ENCODE measurements at regions not wholly inside any gene's neighbourhood (a gene's known extent, or its start where the extent isn't known, plus 50 kb on each side); places are given as distances from the start of the nearest gene placed in this dataset.

DNA sequence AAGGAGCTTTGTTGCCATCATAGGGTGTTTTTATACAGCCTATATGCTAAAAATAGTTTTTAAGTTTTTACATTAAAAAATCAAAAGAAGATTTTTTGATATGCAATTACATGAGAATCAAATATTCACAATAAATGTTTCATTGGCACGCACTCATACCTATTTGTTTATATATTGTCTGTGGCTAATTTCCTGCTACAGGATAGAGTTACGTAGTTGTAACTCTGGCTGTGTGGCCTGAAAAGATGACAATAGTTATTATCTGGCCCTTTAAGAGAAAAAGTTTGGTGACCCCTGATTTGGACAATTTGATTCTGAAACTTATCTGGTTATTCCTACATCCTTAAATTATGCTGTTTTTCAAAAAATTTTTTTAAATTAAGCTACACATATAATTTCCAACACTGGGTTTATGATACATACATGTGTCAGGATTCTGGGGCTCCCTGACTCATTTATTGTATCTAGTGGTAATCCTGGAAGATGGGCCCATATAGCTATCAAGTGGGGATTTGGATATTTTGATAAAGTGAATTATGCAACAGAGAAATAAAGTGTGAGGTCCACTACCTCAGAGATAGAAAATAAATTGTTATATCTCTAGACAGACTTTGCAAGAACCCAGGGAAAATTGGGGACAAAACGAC, 370.2 kb upstream of the LYPLAL1 start:
- no peaks in the 10 kb centered on the region for H3K36me3 ChIP-seq (ENCODE audit: control insufficient read depth, insufficient read depth, low read length)
- no peaks in the 10 kb centered on the region for H3K9me1 ChIP-seq (ENCODE audit: control insufficient read depth, insufficient read depth, low read length)
- H3K9me3 ChIP-seq (replicated peaks; ENCODE audit: control insufficient read depth, insufficient read depth, low read depth, low read length), result no peaks in the 10 kb centered on the region
- H3K4me3 ChIP-seq, result no peak overlapping the region
- no peaks in the 10 kb centered on the region for H3K27me3 ChIP-seq (ENCODE audit: control insufficient read depth in 2 of 2, insufficient read depth in 2 of 2, low read length in 2 of 2)
- no peak for TF ChIP-seq SIN3A (IDR thresholded peaks at IDR 0.05; ENCODE audit: borderline replicate concordance in 2 of 2, control insufficient read depth in 1 of 2, low read depth in 2 of 2, low read length in 2 of 2)
- no peak for TF ChIP-seq HSF4 (CRISPR knock-in tag; IDR thresholded peaks at IDR 0.05; ENCODE audit: borderline replicate concordance)
- H2AFZ ChIP-seq (ENCODE audit: low read depth, low read length), result no peak overlapping the region
- 2% methylated on average over 3 of the region's 3 CpGs for WGBS (ENCODE audit: insufficient coverage, low coverage, missing lambda C conversion rate)
- H4K20me1 ChIP-seq (replicated peaks; ENCODE audit: control insufficient read depth, insufficient read depth, low read length), result no peaks in the 10 kb centered on the region
- no TSS peak for BruUV-seq (replicated peaks)
- ChIA-PET POLR2A (no interaction called here), CTCF (ENCODE audit: low intra/inter-chr PET ratio) (interaction anchor here (0.7 kb wide), 1 partner anchor 581 kb away, joined by 3 read pairs; no protein-coding TSS in a partner anchor)
- DNase-seq (ENCODE audit: extremely low read depth in 1 of 4, low spot score in 3 of 4), result no peak
- H3K4me2 ChIP-seq (ENCODE audit: insufficient read depth, low read length), result no peak overlapping the region
- H3K79me2 ChIP-seq (ENCODE audit: control insufficient read depth, insufficient read depth, low read length), result no peaks in the 10 kb centered on the region
- intact Hi-C loops (cut with micrococcal nuclease), result no loop called here
- H3K27ac ChIP-seq (ENCODE audit: extremely low read depth, low read depth, low read length), result no peak overlapping the region
- no peaks in the 10 kb centered on the region for H3K4me1 ChIP-seq (replicated peaks in 1 of 2; ENCODE audit: control insufficient read depth in 2 of 2, insufficient read depth in 2 of 2, low read length in 2 of 2)
- in situ Hi-C loops (cut with MboI), result no loop called here
- no peak overlapping the region for H3K9ac ChIP-seq (ENCODE audit: insufficient read depth in 1 of 2, low read depth in 2 of 2, low read length in 2 of 2)
- FAIRE-seq, result no peak
- no peak for ATAC-seq

DNA sequence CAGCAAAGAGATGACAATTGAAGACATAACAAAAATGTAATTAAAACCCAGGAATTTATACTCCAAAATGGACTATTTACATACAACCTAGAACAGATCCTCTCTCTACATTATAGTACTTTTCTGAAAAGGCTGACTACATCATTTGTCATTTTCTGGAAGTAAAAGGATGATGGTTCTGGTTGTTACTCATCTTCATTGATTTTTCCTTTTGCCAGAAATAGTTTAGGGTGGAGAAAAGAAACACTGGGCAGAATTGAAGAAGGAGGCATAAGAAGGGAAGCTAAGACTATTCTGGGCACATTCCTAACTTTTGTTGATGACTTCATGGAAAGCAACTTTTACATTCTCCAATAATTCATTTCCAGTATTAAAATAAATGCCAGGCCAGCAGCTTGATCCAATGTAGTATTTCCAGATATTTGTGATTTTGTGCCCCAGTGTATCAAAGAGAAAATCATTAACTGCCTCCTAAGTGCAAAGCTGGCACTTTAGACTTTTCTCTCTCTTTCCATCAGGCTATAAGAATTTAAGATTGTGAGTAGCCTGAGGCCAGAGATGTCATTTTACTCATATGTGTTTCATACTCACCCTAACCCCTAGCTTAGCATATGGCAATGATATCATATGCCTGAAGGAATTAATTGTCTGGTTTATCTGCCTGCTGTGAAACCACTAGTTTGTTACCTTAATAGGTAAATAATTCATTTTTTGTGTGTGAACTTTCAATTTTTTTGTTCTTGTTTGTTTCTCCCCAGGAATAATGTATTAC, 369.5 kb upstream of the LYPLAL1 start:
- Histone ChIP-seq H3K9me1 (ENCODE audit: control insufficient read depth, insufficient read depth, low read length) (no peaks in the 10 kb centered on the region), H3K4me1 (replicated peaks in 1 of 2; ENCODE audit: control insufficient read depth in 2 of 2, insufficient read depth in 2 of 2, low read length in 2 of 2) (no peaks in the 10 kb centered on the region), H3K4me3 (no peak overlapping the region), H3K9ac (ENCODE audit: insufficient read depth in 1 of 2, low read depth in 2 of 2, low read length in 2 of 2) (no peak overlapping the region), H3K27ac (ENCODE audit: extremely low read depth, low read depth, low read length) (no peak overlapping the region), H3K79me2 (ENCODE audit: control insufficient read depth, insufficient read depth, low read length) (no peaks in the 10 kb centered on the region), H4K20me1 (replicated peaks; ENCODE audit: control insufficient read depth, insufficient read depth, low read length) (no peaks in the 10 kb centered on the region), H3K27me3 (ENCODE audit: control insufficient read depth in 2 of 2, insufficient read depth in 2 of 2, low read length in 2 of 2) (no peaks in the 10 kb centered on the region), H3K36me3 (ENCODE audit: control insufficient read depth, insufficient read depth, low read length) (no peaks in the 10 kb centered on the region), H3K9me3 (replicated peaks; ENCODE audit: control insufficient read depth, insufficient read depth, low read depth, low read length) (no peaks in the 10 kb centered on the region), H3K4me2 (ENCODE audit: insufficient read depth, low read length) (no peak overlapping the region), H2AFZ (ENCODE audit: low read depth, low read length) (no peak overlapping the region)
- in situ Hi-C loops (cut with MboI) (no loop called here), intact Hi-C loops (cut with micrococcal nuclease) (no loop called here)
- ChIA-PET CTCF (ENCODE audit: low intra/inter-chr PET ratio) (interaction anchor here (0.7 kb wide), 1 partner anchor 580 kb away, joined by 3 read pairs; no protein-coding TSS in a partner anchor), POLR2A (no interaction called here)
- FAIRE-seq, result no peak
- no peak for ATAC-seq
- TF ChIP-seq SMC3 (conservative IDR thresholded peaks at IDR 0.05; ENCODE audit: insufficient read depth, low read depth, low read length) (no peak), RBM34 (IDR thresholded peaks at IDR 0.05; ENCODE audit: borderline replicate concordance, insufficient read depth, low read length) (no peak), ZNF316 (IDR thresholded peaks at IDR 0.05) (no peak), KDM2B (CRISPR knock-in tag; IDR thresholded peaks at IDR 0.05) (no peak), IRF2 (CRISPR knock-in tag; IDR thresholded peaks at IDR 0.05) (no peak), NRF1 (conservative IDR thresholded peaks at IDR 0.05 in 1 of 2, IDR thresholded peaks at IDR 0.05 in 1 of 2) (no peak), CC2D1A (IDR thresholded peaks at IDR 0.05) (no peak), HDAC1 (IDR thresholded peaks at IDR 0.05) (no peak), MAZ (CRISPR knock-in tag; conservative IDR thresholded peaks at IDR 0.05 in 1 of 2, IDR thresholded peaks at IDR 0.05 in 1 of 2) (no peak), MED1 (CRISPR knock-in tag; IDR thresholded peaks at IDR 0.05; ENCODE audit: borderline replicate concordance) (no peak), NBN (IDR thresholded peaks at IDR 0.05; ENCODE audit: low read depth) (no peak), ZBTB8A (IDR thresholded peaks at IDR 0.05; ENCODE audit: partially characterized antibody) (no peak), CXXC5 (CRISPR knock-in tag; IDR thresholded peaks at IDR 0.05) (no peak)
- TF ChIP-seq, protein P1, sequence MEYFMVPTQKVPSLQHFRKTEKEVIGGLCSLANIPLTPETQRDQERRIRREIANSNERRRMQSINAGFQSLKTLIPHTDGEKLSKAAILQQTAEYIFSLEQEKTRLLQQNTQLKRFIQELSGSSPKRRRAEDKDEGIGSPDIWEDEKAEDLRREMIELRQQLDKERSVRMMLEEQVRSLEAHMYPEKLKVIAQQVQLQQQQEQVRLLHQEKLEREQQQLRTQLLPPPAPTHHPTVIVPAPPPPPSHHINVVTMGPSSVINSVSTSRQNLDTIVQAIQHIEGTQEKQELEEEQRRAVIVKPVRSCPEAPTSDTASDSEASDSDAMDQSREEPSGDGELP (CRISPR knock-in tag; IDR thresholded peaks at IDR 0.05; ENCODE audit: borderline replicate concordance), result no peak
- no TSS peak for BruUV-seq (replicated peaks)
- no peak for DNase-seq (ENCODE audit: extremely low read depth in 1 of 4, low spot score in 3 of 4)
